Right atrium auricular region (tissue), 2 donors: ENCODE measurements at regions not wholly inside any gene's neighbourhood (a gene's known extent, or its start where the extent isn't known, plus 50 kb on each side); places are given as distances from the start of the nearest gene placed in this dataset.
"Not testable (repeated sequence)": the region's sequence is repeated elsewhere in the genome, so short reads cannot be mapped to it uniquely, and the experiment has no call there.

Experiments used
- DNase-seq: peaks from one replicate; pipeline ENCODE4 v3.0.0-alpha.2; 2019; ENCODE audit warnings: low spot score
- H3K27ac ChIP-seq, 2 donors: fragments of 200-600 bp; sonication (generic); 1 replicate in 1 of 2; 2 replicates in 1 of 2; pipeline ENCODE4 v1.5.1; 2016 to 2019
- H3K27me3 ChIP-seq, 2 donors: fragments of 200-600 bp; sonication (generic); one replicate each; pipeline versions ENCODE4 v1.5.1 to v1.6.0; 2017 to 2019
- H3K36me3 ChIP-seq: fragments of 200-600 bp; sonication (generic); one replicate; pipeline ENCODE4 v1.5.1; 2016
- H3K4me1 ChIP-seq, 2 donors: fragments of 200-600 bp; sonication (generic); one replicate each; pipeline versions ENCODE4 v1.5.1 to v1.6.0; 2017 to 2019
- H3K4me3 ChIP-seq, 2 donors: fragments of 200-600 bp; sonication (generic); 1 replicate in 1 of 2; 2 replicates in 1 of 2; pipeline ENCODE4 v1.5.1; 2017 to 2019; ENCODE audit warnings: mild to moderate bottlenecking in 1 of 2, moderate library complexity in 1 of 2
- H3K9me3 ChIP-seq, 2 donors: fragments of 200-600 bp; sonication (generic); one replicate each; pipeline ENCODE4 v1.5.1; 2019
- CTCF ChIP-seq, 2 donors: fragments of 200-600 bp; sonication (generic); IDR thresholded peaks; one replicate each; pipeline ENCODE4 v1.5.1; 2019; ENCODE audit warnings: antibody characterized with exemption in 2 of 2

GRCh38 chr5:159800131-159800840, 116.0 kb upstream of the ADRA1B start:
- Histone ChIP-seq H3K4me1 (no peaks in the 10 kb centered on the region), H3K4me3 (no peak overlapping the region), H3K27me3 (no peaks in the 10 kb centered on the region), H3K27ac (no peak overlapping the region), H3K9me3 (no peaks in the 10 kb centered on the region), H3K36me3 (no peaks in the 10 kb centered on the region)
- TF ChIP-seq CTCF (IDR thresholded peaks at IDR 0.05), result no peak
- DNase-seq, result peak; percentile 11

- no peak for DNase-seq
- TF ChIP-seq CTCF (IDR thresholded peaks at IDR 0.05), result no peak
- Histone ChIP-seq H3K36me3 (no peaks in the 10 kb centered on the region), H3K9me3 (no peaks in the 10 kb centered on the region), H3K27me3 (no peaks in the 10 kb centered on the region), H3K27ac (no peak overlapping the region), H3K4me1 (no peaks in the 10 kb centered on the region), H3K4me3 (no peak overlapping the region)
Observed at GRCh38 chr5:159801303-159801702, 115.0 kb upstream of the ADRA1B start.

GRCh38 chr5:159802661-159803060, 113.6 kb upstream of the ADRA1B start:
- H3K9me3 ChIP-seq, result no peaks in the 10 kb centered on the region
- DNase-seq, result no peak
- TF ChIP-seq CTCF (IDR thresholded peaks at IDR 0.05), result no peak

GRCh38 chr5:159804121-159804520, 112.2 kb upstream of the ADRA1B start:
- Histone ChIP-seq H3K4me3 (no peak overlapping the region), H3K9me3 (no peaks in the 10 kb centered on the region), H3K27ac (no peak overlapping the region), H3K36me3 (no peaks in the 10 kb centered on the region), H3K27me3 (no peaks in the 10 kb centered on the region), H3K4me1 (no peaks in the 10 kb centered on the region)
- no peak for TF ChIP-seq CTCF (IDR thresholded peaks at IDR 0.05)
- no peak for DNase-seq

More at GRCh38 chr5:159802661-159803060, 113.6 kb upstream of the ADRA1B start:
- no peak overlapping the region for H3K27ac ChIP-seq
- H3K36me3 ChIP-seq, result no peaks in the 10 kb centered on the region
- no peaks in the 10 kb centered on the region for H3K27me3 ChIP-seq
- no peaks in the 10 kb centered on the region for H3K4me1 ChIP-seq
- H3K4me3 ChIP-seq, result no peak overlapping the region

- TF ChIP-seq CTCF (IDR thresholded peaks at IDR 0.05), result no peak
- Histone ChIP-seq H3K4me1 (no peaks in the 10 kb centered on the region), H3K27me3 (no peaks in the 10 kb centered on the region), H3K27ac (peak overlapping the region; percentile 13 to 55), H3K4me3 (no peak overlapping the region), H3K9me3 (no peaks in the 10 kb centered on the region), H3K36me3 (no peaks in the 10 kb centered on the region)
- DNase-seq, result peak; percentile 75
Observed at GRCh38 chr5:159805021-159805420, 111.3 kb upstream of the ADRA1B start.

- not testable (repeated sequence) for H3K36me3 ChIP-seq, H3K27ac ChIP-seq, DNase-seq, H3K4me1 ChIP-seq, H3K4me3 ChIP-seq, H3K9me3 ChIP-seq, H3K27me3 ChIP-seq
Observed at GRCh38 chr5:159807135-159807534, 109.1 kb upstream of the ADRA1B start.
